LNCaP clone FGC (cell line): ENCODE measurements at regions not wholly inside any gene's neighbourhood (a gene's known extent, or its start where the extent isn't known, plus 50 kb on each side); places are given as distances from the start of the nearest gene placed in this dataset.

Source experiments
- DNase-seq: peaks from one replicate; pipeline ENCODE4 v3.0.0-alpha.2; 2011; ENCODE audit warnings: low read depth
- H3K4me3 ChIP-seq: 2 replicates; pipeline ENCODE4 v1.5.1; 2011; ENCODE audit warnings: mild to moderate bottlenecking, low read depth, low read length, control low read depth
- CTCF ChIP-seq: IDR thresholded peaks from 2 replicates; pipeline ENCODE4 v1.5.1; 2012; ENCODE audit warnings: mild to moderate bottlenecking; ENCODE audit not compliant: control insufficient read depth, insufficient read depth; ENCODE audit errors: extremely low read depth

GRCh38 chr1:14531519-14531918, 67.0 kb upstream of the KAZN start:
- no peak for DNase-seq
- no peak overlapping the region for H3K4me3 ChIP-seq
- TF ChIP-seq CTCF = no peak

GRCh38 chr1:14535619-14536355, 62.7 kb upstream of the KAZN start:
- no peak overlapping the region for H3K4me3 ChIP-seq
- DNase-seq = no peak
- no peak for TF ChIP-seq CTCF

- TF ChIP-seq CTCF = peak; percentile 72
- no peak for DNase-seq
- H3K4me3 ChIP-seq = no peak overlapping the region
These were observed 60.1 kb upstream of the KAZN start for GRCh38 chr1:14538335-14538734.

- no peak for DNase-seq
- TF ChIP-seq CTCF = no peak
These were observed 59.2 kb upstream of the KAZN start for GRCh38 chr1:14539309-14539708.

GRCh38 chr1:14539953-14540563, 58.4 kb upstream of the KAZN start:
- no peak for DNase-seq
- no peak for TF ChIP-seq CTCF
- no peak overlapping the region for H3K4me3 ChIP-seq

More at GRCh38 chr1:14539309-14539708, 59.2 kb upstream of the KAZN start:
- no peak overlapping the region for H3K4me3 ChIP-seq

GRCh38 chr1:14541348-14541747, 57.1 kb upstream of the KAZN start:
- no peak for TF ChIP-seq CTCF
- no peak for DNase-seq
- no peak overlapping the region for H3K4me3 ChIP-seq
